Urinary bladder (tissue), 3 donors: ENCODE measurements at regions not wholly inside any gene's neighbourhood (a gene's known extent, or its start where the extent isn't known, plus 50 kb on each side); places are given as distances from the start of the nearest gene placed in this dataset.
"Not testable (repeated sequence)": the region's sequence is repeated elsewhere in the genome, so short reads cannot be mapped to it uniquely, and the experiment has no call there.

Experiments used
- DNase-seq: peaks from one replicate; pipeline ENCODE4 v3.0.0-alpha.2; 2015; ENCODE audit errors: extremely low spot score
- H3K27ac ChIP-seq: one replicate; pipeline ENCODE4 v1.5.1; 2013; ENCODE audit warnings: low read depth, mild to moderate bottlenecking, moderate library complexity
- H3K36me3 ChIP-seq: one replicate; pipeline ENCODE4 v1.6.1; 2013; ENCODE audit warnings: mild to moderate bottlenecking, moderate library complexity; ENCODE audit not compliant: insufficient read depth
- H3K4me1 ChIP-seq: one replicate; pipeline ENCODE4 v1.6.1; 2013; ENCODE audit warnings: mild to moderate bottlenecking, moderate library complexity; ENCODE audit not compliant: insufficient read depth
- H3K4me3 ChIP-seq: one replicate; pipeline ENCODE4 v1.5.1; 2013; ENCODE audit warnings: low read depth, low read length
- WGBS: extraction: QIAGEN DNeasy Blood & Tissue Kit; methylation state at CpG from one replicate; pipeline ENCODE4 v1.1.7; 2013; 5-methylcytosine and 5-hydroxymethylcytosine counted together
- donor health status: healthy with polysubstance abuse.
- donor health status: healthy.

DNA sequence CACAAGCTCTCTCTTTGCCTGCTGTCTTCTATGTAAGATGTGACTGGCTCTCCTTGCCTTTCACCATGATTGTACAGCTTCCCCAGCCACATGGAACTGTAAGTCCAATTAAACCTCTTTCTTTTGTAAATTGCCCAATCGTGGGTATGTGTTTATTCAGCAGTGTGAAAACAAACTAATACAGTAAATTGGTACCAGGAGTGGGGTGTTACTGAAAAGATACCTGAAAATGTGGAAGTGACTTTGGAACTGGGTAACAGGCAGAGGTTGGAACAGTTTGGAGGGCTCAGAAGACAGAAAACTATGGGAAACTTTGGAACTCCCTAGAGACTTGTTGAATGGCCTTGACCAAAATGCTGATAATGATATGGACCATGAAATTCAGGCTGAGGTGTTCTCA lies 214.3 kb upstream of the FSCB start:
- WGBS = 62% methylated on average over 1 of the region's 1 CpG
- not testable (repeated sequence) for DNase-seq, H3K36me3 ChIP-seq, H3K4me1 ChIP-seq, H3K27ac ChIP-seq, H3K4me3 ChIP-seq

- H3K4me3 ChIP-seq = no peak overlapping the region
- WGBS = 95% methylated on average over 2 of the region's 2 CpGs
- no peak for DNase-seq
- H3K27ac ChIP-seq = no peak overlapping the region
- H3K36me3 ChIP-seq = no peaks in the 10 kb centered on the region
- no peaks in the 10 kb centered on the region for H3K4me1 ChIP-seq
Measured at GRCh38 chr14:44720707-44721106, 213.6 kb upstream of the FSCB start.

- H3K36me3 ChIP-seq = no peaks in the 10 kb centered on the region
- H3K4me1 ChIP-seq = no peaks in the 10 kb centered on the region
- no peak for DNase-seq
- H3K4me3 ChIP-seq = no peak overlapping the region
- H3K27ac ChIP-seq = no peak overlapping the region
- WGBS = 31% methylated on average over 9 of the region's 9 CpGs
Measured at GRCh38 chr14:44712024-44712815, 205.1 kb upstream of the FSCB start.

- 56% methylated on average over 4 of the region's 4 CpGs for WGBS
- Histone ChIP-seq H3K36me3 (no peaks in the 10 kb centered on the region), H3K4me1 (no peaks in the 10 kb centered on the region), H3K27ac (no peak overlapping the region), H3K4me3 (no peak overlapping the region)
- no peak for DNase-seq
Measured at GRCh38 chr14:44701563-44702263, 194.6 kb upstream of the FSCB start.

- DNase-seq = no peak
- no peaks in the 10 kb centered on the region for H3K4me1 ChIP-seq
- 92% methylated on average over 1 of the region's 1 CpG for WGBS
Measured at GRCh38 chr14:44700694-44701093, 193.6 kb upstream of the FSCB start.

DNA sequence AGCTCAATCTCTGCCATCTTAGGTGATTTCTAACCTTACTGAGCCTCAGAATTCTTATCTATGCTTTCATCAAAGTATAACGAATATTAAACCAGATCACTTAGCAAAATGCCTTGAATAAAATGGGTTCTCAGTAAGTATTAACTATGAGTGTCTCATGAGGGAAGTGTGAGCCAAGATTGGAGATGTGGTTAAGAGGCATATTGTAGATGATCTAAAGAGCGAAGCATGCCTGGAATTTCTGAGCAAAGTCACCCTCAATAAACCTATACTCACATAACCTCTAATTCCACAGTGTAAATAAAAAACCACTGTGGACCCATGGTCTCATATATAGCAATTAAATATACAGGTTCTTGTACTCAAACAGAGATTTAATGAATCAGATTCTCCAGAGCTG lies 193.1 kb upstream of the FSCB start:
- WGBS = 65% methylated on average over 2 of the region's 2 CpGs
- H3K36me3 ChIP-seq = no peaks in the 10 kb centered on the region
- no peak overlapping the region for H3K4me3 ChIP-seq
- no peak overlapping the region for H3K27ac ChIP-seq
- DNase-seq = no peak
- H3K4me1 ChIP-seq = no peaks in the 10 kb centered on the region

More at GRCh38 chr14:44700694-44701093, 193.6 kb upstream of the FSCB start:
- H3K36me3 ChIP-seq = no peaks in the 10 kb centered on the region
- H3K4me3 ChIP-seq = no peak overlapping the region
- H3K27ac ChIP-seq = no peak overlapping the region

DNA sequence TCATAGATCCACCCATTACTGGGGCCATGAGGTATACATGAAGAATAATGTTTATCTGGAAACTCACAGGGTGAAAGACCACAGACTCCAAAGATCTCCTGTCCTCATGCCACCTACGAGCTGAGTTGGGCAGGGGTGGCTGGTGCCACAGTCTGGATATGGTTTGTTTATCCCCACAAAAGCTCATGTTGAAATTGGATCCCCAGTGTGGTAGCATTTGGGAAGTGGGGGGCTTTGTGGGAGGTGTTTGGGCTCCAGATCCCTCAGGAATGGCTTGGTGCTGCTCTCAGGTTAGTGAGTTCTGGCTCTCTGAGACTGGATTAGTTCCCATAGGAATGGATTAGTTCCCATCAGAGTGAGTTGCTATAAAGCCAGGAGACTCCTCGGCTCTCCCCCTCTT lies 192.3 kb upstream of the FSCB start:
- Histone ChIP-seq H3K4me1 (no peaks in the 10 kb centered on the region), H3K4me3 (no peak overlapping the region), H3K27ac (no peak overlapping the region), H3K36me3 (no peaks in the 10 kb centered on the region)
- 36% methylated on average over 2 of the region's 2 CpGs for WGBS
- DNase-seq = no peak

- H3K36me3 ChIP-seq = no peaks in the 10 kb centered on the region
- no peak overlapping the region for H3K27ac ChIP-seq
- H3K4me3 ChIP-seq = no peak overlapping the region
- WGBS = 97% methylated on average over 3 of the region's 3 CpGs
- DNase-seq = no peak
- no peaks in the 10 kb centered on the region for H3K4me1 ChIP-seq
Measured at GRCh38 chr14:44669496-44669895, 162.4 kb upstream of the FSCB start.

GRCh38 chr14:44663136-44663535 lies 156.1 kb upstream of the FSCB start:
- H3K36me3 ChIP-seq = no peaks in the 10 kb centered on the region
- no peak for DNase-seq
- no peak overlapping the region for H3K27ac ChIP-seq
- H3K4me3 ChIP-seq = no peak overlapping the region
- 75% methylated on average over 1 of the region's 1 CpG for WGBS
- H3K4me1 ChIP-seq = no peaks in the 10 kb centered on the region

DNA sequence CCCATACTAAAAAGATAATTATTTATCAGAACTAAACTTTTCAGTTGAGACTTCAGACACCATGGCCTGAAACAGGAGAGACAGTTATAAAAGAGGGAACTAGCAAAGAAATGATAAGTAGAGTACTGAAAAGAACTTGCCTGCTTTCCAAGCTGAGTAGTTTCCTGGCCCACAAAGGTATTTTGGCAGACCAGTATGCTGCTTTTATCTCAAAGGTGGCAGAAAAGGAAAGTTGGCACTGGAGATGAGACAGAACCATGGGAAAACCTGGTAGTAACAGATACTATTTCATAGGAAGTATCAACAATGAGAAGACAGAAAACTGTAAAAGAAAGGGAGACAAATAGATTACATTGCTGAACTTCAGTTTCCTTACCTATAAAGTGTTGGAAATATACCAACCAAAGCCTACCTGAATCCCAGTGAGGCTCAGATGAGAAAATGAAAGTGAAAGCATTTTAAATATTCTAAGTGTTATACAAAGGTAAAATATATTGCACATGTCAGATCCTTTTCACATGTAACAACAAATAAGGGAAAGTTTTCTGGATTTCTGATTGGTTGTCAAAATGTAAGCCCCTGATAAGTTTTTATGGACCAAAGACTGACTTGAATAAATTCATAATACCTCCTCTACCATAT lies 155.3 kb upstream of the FSCB start:
- H3K4me1 ChIP-seq = no peaks in the 10 kb centered on the region
- H3K4me3 ChIP-seq = no peak overlapping the region
- no peak for DNase-seq
- H3K36me3 ChIP-seq = no peaks in the 10 kb centered on the region
- no peak overlapping the region for H3K27ac ChIP-seq

DNA sequence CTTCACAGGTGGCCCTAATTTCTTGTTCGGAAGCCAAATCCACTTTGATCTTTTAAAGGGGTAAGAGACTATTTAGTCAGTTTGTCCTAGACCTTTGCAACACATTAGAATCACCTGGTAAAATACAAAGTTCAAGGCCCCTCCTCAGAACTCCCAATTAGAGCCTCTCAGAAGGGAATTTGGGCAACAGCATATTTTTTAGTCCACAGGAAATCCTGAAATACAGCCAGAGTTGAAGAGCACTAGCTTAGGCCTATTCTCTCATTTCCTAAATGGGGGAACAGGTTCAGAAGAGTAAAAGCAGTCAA lies 151.3 kb upstream of the FSCB start:
- Histone ChIP-seq H3K27ac (no peak overlapping the region), H3K4me3 (no peak overlapping the region), H3K36me3 (no peaks in the 10 kb centered on the region), H3K4me1 (no peaks in the 10 kb centered on the region)
- DNase-seq = no peak
- WGBS = 82% methylated on average over 1 of the region's 1 CpG

DNA sequence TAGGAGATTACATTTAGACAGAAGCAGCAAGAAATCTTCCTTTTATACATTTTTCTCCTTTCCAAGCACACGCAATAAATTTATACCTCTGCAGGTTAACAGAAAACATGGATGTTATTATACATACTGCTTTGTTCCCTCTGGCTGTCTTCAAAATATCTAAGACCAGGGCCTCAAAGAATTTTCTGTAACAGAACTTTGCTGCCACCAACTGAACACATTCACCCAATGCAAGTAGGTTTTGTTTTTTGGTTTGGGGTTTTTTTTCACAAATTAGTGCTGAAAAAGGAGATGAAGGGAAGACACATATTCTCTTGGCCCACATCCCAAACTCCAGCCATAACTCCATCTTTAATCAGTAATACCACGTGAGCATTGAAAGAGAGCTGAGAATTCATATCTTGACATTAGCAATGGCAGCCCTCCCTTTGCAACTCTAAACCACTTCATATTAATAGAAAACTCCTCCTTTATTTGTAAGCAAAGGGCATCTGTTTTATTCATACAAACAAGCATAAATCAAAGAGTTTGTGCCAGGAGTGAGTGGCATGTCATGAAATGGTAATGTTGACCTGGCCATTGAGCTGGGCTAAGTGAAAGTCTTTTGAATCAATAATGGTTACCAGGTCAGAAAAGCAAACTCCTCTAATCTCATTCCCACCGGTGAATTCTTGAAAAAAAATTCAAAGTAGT lies 150.8 kb upstream of the FSCB start:
- peak; percentile 15 for DNase-seq
- no peaks in the 10 kb centered on the region for H3K36me3 ChIP-seq
- no peak overlapping the region for H3K4me3 ChIP-seq
- no peaks in the 10 kb centered on the region for H3K4me1 ChIP-seq
- 26% methylated on average over 3 of the region's 3 CpGs for WGBS
- no peak overlapping the region for H3K27ac ChIP-seq

- Histone ChIP-seq H3K36me3 (no peaks in the 10 kb centered on the region), H3K27ac (no peak overlapping the region), H3K4me3 (no peak overlapping the region), H3K4me1 (no peaks in the 10 kb centered on the region)
- no peak for DNase-seq
Measured at GRCh38 chr14:44657203-44657602, 150.1 kb upstream of the FSCB start.

DNA sequence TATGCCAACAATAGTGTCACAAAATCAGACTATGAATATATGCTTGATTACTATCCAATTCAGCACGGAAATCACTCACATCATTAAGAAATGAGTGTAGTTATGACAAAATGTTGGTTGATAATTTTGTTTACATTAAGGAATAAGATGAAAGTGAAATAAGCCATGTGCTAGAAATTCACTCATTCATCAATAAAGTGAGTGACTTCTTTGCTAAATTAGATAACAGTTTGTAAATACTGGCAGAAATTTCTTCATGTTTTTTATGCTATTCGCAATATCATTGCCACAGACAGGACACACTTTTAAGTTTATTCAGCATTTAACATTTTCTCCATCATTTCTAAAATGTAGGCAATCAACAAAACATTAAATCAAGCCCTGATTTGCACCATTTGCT lies 147.5 kb upstream of the FSCB start:
- H3K4me1 ChIP-seq = no peaks in the 10 kb centered on the region
- whole genome bisulfite sequencing = 72% methylated on average over 2 of the region's 2 CpGs
- DNase-seq = no peak
- no peak overlapping the region for H3K4me3 ChIP-seq
- no peak overlapping the region for H3K27ac ChIP-seq
- no peaks in the 10 kb centered on the region for H3K36me3 ChIP-seq
